GM18517 (cell line): ENCODE measurements at regions not wholly inside any gene's neighbourhood (a gene's known extent, or its start where the extent isn't known, plus 50 kb on each side); places are given as distances from the start of the nearest gene placed in this dataset.

ENCODE experiments used
- ATAC-seq: cut with Tn5 transposase; IDR thresholded peaks from one replicate; pipeline ENCODE4 v1.9.1; 2021; ENCODE audit warnings: mild to moderate bottlenecking, moderate library complexity; ENCODE audit not compliant: unreplicated experiment

DNA sequence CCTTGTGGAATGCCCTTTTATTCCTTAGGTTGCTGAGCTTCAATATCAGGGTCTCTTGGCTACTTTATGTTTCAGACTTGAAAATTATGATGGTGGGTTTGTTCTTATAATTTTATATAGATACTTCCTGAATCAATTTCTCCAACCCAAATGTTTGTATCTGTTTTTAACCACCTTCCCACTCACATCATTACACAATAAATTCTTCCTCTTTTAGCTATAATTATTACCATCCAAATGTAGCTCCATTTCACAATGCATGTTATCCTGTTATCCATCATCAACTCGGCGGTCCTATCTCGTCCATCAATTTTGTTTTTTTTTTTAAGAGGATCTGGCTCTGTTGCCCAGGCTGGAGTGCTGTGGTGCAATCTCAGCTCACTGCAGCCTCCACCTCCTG is 357.6 kb upstream of the ZP4 start:
- no peak for ATAC-seq

DNA sequence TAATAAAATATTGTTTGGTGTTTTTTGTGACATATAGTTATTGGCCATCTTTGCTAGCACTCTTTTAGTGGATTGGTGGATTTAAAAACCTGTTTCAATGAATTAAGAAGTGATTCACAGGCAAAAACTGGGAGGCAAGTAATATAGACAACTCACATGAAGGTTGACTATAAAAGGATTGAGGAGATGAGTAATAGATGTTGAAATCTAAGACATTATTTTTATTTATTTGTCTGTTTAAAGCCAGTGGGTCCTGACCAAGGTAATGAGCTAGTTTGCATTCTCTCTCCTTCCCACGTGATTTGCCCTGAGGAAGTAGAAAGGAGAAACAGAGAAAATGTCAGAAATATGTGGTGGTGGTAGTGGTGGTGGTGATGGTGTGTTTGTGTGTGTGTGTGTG is 351.5 kb upstream of the ZP4 start:
- ATAC-seq, result no peak

- ATAC-seq, result no peak
Observed at GRCh38 chr1:238241607-238242006, 350.9 kb upstream of the ZP4 start.

- ATAC-seq, result no peak
Observed at GRCh38 chr1:238239343-238239742, 348.6 kb upstream of the ZP4 start.

GRCh38 chr1:238233966-238234365 is 343.2 kb upstream of the ZP4 start:
- ATAC-seq, result no peak

DNA sequence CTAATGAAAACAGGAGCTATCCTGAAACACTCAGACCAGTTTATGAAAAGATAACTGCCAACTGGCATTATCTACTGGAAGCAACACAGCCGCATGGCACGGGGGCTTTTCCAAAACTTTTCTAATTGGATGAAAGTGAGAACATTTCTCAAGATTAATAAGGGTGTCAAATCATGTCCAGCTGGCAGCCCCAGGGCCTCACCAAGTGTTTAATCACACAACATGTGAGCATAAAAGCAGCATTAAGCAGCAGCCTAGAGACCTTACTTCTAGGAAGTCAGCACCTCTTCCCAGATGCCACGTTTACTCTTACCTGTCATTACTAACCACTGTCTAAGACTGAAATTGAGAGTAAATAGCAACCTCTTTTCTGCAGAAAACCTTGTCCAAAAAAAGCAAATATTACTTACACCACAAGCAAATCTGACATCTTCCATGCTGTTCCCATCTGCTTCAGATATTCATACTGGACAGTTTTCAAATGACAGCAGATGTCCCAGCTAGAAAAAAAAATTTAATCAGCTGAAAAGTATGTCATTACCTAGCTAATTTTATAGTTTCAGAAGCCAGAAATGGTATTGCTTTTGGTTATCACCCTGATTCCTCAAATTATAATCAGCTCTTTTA is 341.5 kb upstream of the ZP4 start:
- ATAC-seq, result no peak

GRCh38 chr1:238226810-238227209 is 336.1 kb upstream of the ZP4 start:
- no peak for ATAC-seq

GRCh38 chr1:238223076-238223640 is 332.4 kb upstream of the ZP4 start:
- ATAC-seq, result no peak

GRCh38 chr1:238221738-238222137 is 331.0 kb upstream of the ZP4 start:
- no peak for ATAC-seq

DNA sequence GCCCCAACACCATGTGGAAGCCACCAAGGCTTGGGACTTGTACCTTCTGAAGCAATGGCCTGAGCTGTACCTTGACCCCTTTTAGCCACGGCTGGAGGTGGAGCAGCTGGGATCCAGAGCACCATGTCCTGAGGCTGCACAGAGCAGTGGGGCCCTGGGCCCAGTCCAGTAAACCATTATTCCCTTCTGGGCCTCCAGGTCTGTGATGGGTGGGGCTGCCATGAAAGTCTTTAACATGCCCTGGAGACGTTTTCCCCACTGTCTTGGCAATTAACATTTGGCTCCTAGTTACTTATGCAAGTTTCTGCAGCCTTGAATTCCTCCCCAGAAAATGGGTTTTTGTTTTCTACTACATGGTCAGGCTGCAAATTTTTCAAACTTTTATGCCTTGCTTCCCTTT is 323.7 kb upstream of the ZP4 start:
- no peak for ATAC-seq

DNA sequence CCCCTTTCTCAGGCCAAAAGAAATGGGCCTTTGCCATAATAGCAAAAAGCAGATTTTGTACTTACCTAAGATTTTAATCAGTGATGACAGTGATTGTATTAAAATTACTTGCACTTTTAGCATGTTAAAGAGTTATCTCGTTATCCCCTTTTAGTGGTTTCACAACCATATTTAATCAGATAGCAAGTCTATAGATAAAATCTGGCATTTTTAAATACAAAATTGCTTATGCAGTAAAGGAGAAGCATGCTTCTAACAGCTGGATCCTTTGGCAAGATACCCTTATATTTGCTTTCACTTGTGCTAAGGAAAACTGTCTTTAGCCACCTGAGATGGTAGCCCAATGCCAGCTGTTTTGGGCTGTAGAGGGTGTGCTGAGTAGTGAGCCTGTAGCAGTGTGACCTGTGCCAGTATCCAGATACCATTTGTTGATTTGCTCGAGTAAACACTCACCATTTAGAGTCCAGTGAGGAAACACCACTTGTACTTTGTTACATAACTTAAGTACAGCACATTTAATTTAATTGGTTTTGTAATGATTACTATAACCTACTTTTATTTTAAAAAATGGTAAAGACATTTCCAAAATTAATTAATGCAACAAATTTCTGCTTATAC is 314.4 kb upstream of the ZP4 start:
- ATAC-seq, result no peak

DNA sequence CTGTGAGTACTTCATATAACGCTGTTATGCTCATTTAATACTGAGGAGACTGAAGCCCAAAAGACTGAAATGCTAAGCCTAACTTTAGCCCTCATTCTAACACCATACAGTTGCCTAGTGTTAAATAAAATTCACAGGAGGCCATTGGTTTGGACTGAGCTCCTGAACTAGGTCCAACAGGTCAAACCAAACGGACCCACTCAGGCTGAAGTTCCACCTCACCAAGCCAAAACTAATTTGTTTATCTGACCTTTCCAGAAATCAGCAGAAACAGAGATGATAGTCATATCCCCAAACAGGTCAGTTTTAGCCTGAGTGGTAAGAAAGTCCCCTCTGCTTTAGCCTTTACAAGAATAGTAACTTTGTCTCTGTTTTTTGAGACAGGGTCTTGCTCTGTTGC is 311.3 kb upstream of the ZP4 start:
- ATAC-seq, result no peak

- ATAC-seq, result no peak
Observed at GRCh38 chr1:238199325-238199724, 308.6 kb upstream of the ZP4 start.

DNA sequence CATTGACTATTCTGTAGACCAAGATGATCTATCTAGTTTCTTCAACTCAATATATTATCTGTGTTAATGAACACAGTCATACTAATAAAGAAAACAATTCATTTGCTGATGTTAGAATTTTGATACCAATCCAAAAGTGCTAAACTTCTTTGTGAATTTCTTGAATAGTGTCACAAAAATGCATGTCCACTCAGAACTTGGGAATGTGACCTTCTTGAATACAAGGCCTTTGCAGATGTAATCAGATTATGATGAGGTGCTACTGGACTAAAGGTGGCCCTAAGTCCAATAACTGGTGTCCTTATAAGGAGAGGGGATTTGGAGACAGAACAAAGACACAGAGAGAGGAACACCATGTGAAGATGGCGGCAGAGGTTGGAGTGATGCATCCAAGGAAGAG is 305.8 kb upstream of the ZP4 start:
- ATAC-seq, result no peak

GRCh38 chr1:238191170-238191569 is 300.4 kb upstream of the ZP4 start:
- no peak for ATAC-seq

- no peak for ATAC-seq
Observed at GRCh38 chr1:238187575-238187949, 296.8 kb upstream of the ZP4 start.

- ATAC-seq, result no peak
Observed at GRCh38 chr1:238186887-238187574, 296.3 kb upstream of the ZP4 start.

DNA sequence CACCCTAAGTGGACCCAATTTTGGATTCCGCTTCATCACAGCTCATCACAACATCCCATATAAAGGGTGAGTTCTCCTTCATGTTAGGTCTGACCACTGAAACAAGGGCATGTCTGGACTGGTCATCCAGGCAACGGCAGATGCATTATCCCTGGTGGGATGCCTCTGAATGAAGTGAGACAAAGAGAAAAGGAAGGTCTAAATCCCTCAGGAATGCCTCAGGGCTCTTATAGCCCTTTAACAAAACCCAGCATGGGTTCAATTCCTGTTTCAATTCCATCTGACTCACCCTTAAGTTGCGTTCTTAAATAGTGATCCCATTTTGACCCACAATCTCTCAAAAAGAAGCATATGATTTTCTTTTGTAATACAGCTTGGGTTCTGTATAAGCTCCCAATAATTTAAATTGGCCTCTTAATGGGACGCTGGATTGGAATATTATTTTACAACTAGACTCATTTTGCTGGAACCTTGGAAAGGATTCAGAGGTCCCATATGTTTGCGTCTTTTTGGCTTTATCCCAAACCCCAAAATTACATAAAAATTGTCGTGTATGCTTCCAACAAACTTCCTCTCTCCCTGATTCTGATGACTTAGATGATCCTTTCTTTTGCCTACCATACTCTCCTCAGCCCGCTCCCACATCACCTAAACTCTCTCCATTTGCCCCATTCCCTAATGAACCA is 287.4 kb upstream of the ZP4 start:
- no peak for ATAC-seq

GRCh38 chr1:238177351-238177750 is 286.6 kb upstream of the ZP4 start:
- ATAC-seq, result no peak

DNA sequence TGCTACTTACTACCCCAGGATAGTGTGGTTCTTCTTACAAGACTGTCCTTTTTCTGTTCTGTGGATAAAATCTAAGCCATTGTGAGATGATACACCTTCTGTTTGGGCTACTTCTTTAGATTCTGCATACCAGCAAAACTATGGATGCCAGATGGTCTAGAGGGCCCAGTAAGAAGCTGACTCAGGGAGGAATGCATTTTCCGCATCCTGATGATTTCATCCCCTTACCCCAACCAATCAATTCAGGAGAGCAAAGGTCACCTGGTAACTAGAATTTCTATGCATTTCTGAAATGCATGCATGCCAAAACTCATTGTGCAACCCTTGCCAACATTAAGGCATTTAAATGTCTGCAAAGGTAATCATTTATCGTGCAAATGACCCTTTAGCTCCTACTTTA is 285.7 kb upstream of the ZP4 start:
- ATAC-seq, result no peak

DNA sequence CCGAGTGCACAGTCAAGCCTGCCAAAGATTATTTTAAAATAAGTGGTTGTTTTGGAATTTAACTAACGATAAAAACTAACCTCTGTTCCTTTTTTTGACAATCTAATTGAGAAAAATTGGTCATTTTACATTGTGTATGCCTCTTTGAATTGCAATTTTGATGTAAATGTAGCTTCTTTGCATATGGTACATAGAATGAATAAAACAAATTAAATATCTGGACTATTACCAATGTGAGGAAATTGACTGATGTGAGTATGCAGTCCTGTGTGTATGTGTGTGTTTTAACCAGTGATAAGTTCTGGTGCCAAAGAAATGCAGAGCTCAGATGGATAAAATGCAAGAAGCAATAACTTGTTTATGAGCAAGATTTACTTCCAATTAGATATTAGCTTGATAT is 281.3 kb upstream of the ZP4 start:
- no peak for ATAC-seq

DNA sequence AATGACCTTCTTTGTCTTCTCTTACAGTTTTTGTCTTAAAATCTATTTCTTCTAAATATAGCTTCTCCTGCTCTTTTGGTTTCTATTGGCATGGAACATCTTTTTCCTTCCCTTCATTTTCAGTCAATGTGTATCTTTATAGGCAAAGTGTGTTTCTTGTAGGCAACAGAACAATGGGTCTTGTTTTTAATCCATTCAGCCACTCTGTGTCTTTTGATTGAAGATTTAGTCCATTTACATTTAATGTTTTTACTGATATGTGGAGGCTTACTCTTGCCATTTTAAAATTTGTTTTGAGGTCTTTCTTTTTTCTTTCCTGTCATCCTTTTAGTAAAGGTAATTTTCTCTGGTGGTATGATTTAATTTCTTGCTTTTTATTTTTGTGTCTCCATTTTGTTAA is 271.2 kb upstream of the ZP4 start:
- no peak for ATAC-seq
